MG63 (cell line): ENCODE measurements at regions not wholly inside any gene's neighbourhood (a gene's known extent, or its start where the extent isn't known, plus 50 kb on each side); places are given as distances from the start of the nearest gene placed in this dataset.
"Not testable (repeated sequence)": the region's sequence is repeated elsewhere in the genome, so short reads cannot be mapped to it uniquely, and the experiment has no call there.

Experiments
- DNase-seq: peaks from one replicate; pipeline ENCODE4 v3.0.0-alpha.2; 2020
- H3K27me3 ChIP-seq: fragments of 250-450 bp; sonication (Bioruptor Pico); 2 replicates; pipeline ENCODE4 v1.5.1; 2020; ENCODE audit warnings: mild to moderate bottlenecking, moderate library complexity
- H3K36me3 ChIP-seq: fragments of 250-450 bp; sonication (Bioruptor Pico); 2 replicates; pipeline ENCODE4 v1.5.1; 2020; ENCODE audit warnings: mild to moderate bottlenecking, moderate library complexity
- H3K4me3 ChIP-seq: fragments of 250-450 bp; sonication (Bioruptor Pico); 2 replicates; pipeline ENCODE4 v1.5.1; 2020; ENCODE audit warnings: mild to moderate bottlenecking, moderate library complexity
- H3K9me3 ChIP-seq: fragments of 250-450 bp; sonication (Bioruptor Pico); 2 replicates; pipeline ENCODE4 v1.5.1; 2020; ENCODE audit warnings: mild to moderate bottlenecking, moderate library complexity

DNA sequence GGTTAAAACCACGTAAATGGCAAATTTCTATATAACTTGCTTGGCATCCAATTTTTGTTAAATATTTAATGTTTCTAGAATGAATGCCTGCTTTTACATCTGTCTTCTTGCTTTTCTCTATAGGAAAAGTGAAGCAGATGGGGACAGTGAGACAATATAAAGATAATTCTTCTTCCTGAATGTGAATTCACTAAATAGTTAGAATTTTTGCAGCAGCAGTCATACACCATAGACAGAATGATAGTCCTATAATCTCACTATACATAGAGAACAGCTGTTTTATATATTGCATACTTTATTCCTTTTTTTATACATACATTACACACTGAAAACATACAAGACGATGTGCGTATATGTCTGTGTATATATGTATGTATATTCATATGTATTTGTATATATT, 1127.3 kb downstream of the PCDH9 start:
- Histone ChIP-seq H3K4me3 (no peak overlapping the region), H3K36me3 (no peaks in the 10 kb centered on the region), H3K27me3 (no peaks in the 10 kb centered on the region), H3K9me3 (no peaks in the 10 kb centered on the region)
- DNase-seq, result no peak

- DNase-seq, result no peak
- Histone ChIP-seq H3K36me3 (no peaks in the 10 kb centered on the region), H3K4me3 (no peak overlapping the region), H3K9me3 (0 out of 2 replicates have a peak, but pooled peaks cover 2% of the 10 kb centered on the region), H3K27me3 (no peaks in the 10 kb centered on the region)
Observed at GRCh38 chr13:66099825-66100224, 1130.3 kb downstream of the PCDH9 start.

DNA sequence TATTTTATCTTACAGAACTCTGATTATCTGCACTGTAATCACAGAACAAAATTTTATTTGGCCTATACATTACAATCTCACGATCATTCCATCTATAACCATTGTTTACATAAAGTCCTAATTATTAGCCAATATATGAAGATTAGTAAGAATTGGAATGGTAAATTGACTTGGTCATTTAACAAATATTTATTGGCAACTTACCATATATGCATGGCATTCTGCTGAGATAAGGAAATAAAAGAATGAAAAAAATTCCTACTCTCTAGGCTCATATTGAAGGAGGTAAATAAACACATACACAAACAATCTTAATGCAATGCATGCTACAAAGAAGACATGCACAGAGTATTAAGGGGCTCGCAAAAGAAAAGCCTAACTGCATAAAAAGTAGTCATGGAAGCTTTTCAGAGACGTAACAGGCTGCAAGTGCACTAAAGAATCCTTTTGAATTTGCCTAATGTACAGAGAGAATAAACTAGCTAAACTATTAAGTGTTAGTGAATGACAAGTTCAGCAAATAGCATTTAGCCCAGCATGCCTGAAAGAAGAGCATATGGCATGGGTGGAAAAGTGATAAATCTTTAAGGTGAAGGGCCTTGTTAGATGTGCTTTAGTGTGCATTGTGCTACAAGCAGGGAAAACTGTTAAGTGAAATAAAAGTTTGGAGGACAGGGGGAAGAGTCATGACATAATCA, 1131.1 kb downstream of the PCDH9 start:
- Histone ChIP-seq H3K27me3 (no peaks in the 10 kb centered on the region), H3K36me3 (no peaks in the 10 kb centered on the region), H3K9me3 (0 out of 2 replicates have a peak, but pooled peaks cover 2% of the 10 kb centered on the region), H3K4me3 (no peak overlapping the region)
- no peak for DNase-seq

- no peak for DNase-seq
- Histone ChIP-seq H3K9me3 (no peaks in the 10 kb centered on the region), H3K27me3 (no peaks in the 10 kb centered on the region), H3K36me3 (no peaks in the 10 kb centered on the region), H3K4me3 (no peak overlapping the region)
Observed at GRCh38 chr13:66089711-66090110, 1140.4 kb downstream of the PCDH9 start.

DNA sequence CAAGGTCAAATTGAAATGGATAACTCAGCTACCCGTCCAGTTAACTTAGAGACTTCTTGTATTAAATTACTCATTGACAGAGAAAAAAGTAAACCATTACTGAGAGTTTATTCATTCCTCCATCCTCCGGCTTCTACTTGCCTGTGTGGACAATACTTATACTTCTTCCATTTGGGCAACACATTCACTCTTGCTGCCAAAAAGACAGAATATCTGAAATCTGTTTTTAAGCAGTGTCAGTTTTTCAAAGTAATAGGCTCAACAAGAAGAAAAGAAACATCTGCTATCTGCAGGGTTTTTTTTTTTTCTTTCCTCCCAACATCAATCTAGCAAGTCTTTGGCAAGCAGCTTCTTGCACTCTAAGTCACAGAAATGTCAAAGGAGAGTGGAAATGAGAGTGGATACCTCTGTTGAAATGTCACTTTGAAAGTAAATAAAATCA, 1142.8 kb downstream of the PCDH9 start:
- H3K9me3 ChIP-seq, result no peaks in the 10 kb centered on the region
- H3K4me3 ChIP-seq, result no peak overlapping the region
- DNase-seq, result no peak
- H3K36me3 ChIP-seq, result no peaks in the 10 kb centered on the region
- H3K27me3 ChIP-seq, result no peaks in the 10 kb centered on the region

GRCh38 chr13:66077132-66077689, 1152.9 kb downstream of the PCDH9 start:
- Histone ChIP-seq H3K9me3 (no peaks in the 10 kb centered on the region), H3K27me3 (no peaks in the 10 kb centered on the region; the same call in 1 of the 2 replicates), H3K4me3 (no peak overlapping the region), H3K36me3 (no peaks in the 10 kb centered on the region)
- no peak for DNase-seq

- Histone ChIP-seq H3K36me3 (no peaks in the 10 kb centered on the region), H3K27me3 (no peaks in the 10 kb centered on the region; the same call in 1 of the 2 replicates), H3K4me3 (no peak overlapping the region), H3K9me3 (no peaks in the 10 kb centered on the region)
- no peak for DNase-seq
Observed at GRCh38 chr13:66076417-66076816, 1153.7 kb downstream of the PCDH9 start.

DNA sequence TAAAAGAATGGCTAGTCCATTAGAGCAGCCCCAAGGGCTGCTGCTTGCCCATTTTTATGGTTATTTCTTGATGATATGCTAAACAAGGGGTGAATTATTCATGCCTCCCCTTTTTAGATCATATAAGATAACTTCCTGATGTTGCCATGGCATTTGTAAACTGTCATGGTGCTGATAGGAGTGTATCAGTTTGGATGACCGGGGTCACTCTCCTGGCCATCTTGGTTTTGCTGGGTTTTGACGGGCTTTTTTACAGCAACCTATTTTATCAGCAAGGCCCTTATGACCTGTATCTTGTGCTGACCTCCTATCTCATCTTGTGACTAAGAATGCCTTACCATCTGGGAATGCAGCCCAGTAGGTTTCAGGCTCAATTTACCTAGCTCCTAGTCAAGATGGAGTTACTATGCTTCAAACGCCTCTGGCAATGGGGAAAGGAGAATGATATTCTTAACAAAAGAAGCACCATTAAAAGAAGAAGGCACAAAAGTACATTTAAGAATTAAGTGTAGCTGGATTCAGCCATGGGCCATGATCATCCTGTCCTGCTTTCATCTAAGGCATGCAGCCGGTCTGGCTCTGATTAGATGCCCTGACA, 1156.0 kb downstream of the PCDH9 start:
- H3K9me3 ChIP-seq, result no peaks in the 10 kb centered on the region
- H3K4me3 ChIP-seq, result no peak overlapping the region
- no peaks in the 10 kb centered on the region; the same call in 1 of the 2 replicates for H3K27me3 ChIP-seq
- H3K36me3 ChIP-seq, result no peaks in the 10 kb centered on the region
- DNase-seq, result no peak

DNA sequence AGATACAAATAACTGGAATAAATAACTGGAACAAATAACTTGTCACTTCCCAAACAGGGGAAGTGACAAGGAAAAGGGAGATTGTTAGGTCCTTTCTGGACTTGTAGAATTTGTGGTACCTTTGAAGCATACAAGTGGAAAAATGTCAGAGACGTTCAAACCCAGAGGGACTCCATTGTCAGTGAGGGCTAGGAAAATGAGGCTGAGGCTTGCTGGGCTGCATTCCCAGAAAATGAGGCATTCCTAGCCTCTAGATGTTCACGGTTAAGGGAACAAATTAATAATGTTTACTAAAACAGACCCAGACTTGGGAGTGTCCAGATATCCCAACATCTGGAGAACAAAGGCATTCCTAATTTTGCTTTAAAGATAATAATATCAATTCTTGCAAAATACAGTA, 1158.0 kb downstream of the PCDH9 start:
- H3K4me3 ChIP-seq, H3K27me3 ChIP-seq, H3K36me3 ChIP-seq, DNase-seq, H3K9me3 ChIP-seq: not testable (repeated sequence)

DNA sequence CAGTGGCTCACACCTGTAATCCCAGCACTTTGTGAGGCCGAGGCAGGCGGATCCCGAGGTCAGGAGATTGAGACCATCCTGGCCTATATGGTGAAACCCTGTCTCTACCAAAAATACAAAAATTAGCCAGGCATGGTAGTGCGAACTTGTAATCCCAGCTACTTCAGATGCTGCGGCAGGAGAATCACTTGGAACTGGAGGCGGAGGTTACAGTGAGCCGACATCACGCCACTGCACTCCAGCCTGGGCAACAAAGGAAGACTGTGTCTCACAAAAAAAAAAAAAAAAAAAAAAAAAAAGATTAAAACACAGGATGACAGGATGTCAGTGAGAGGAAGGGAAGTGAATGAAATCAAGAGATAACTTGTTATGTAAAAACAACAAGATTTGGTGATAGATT, 1158.5 kb downstream of the PCDH9 start:
- H3K27me3 ChIP-seq, result no peaks in the 10 kb centered on the region; the same call in 1 of the 2 replicates
- H3K9me3 ChIP-seq, result no peaks in the 10 kb centered on the region
- H3K4me3 ChIP-seq, result no peak overlapping the region
- no peak for DNase-seq
- H3K36me3 ChIP-seq, result no peaks in the 10 kb centered on the region

- H3K9me3 ChIP-seq, result no peaks in the 10 kb centered on the region
- H3K36me3 ChIP-seq, result no peaks in the 10 kb centered on the region
- no peak overlapping the region for H3K4me3 ChIP-seq
- DNase-seq, result no peak
- no peaks in the 10 kb centered on the region; the same call in 1 of the 2 replicates for H3K27me3 ChIP-seq
Observed at GRCh38 chr13:66071029-66071428, 1159.1 kb downstream of the PCDH9 start.

- no peak for DNase-seq
- no peaks in the 10 kb centered on the region; the same call in 1 of the 2 replicates for H3K27me3 ChIP-seq
- no peaks in the 10 kb centered on the region for H3K36me3 ChIP-seq
- no peaks in the 10 kb centered on the region for H3K9me3 ChIP-seq
- no peak overlapping the region for H3K4me3 ChIP-seq
Observed at GRCh38 chr13:66069570-66069969, 1160.6 kb downstream of the PCDH9 start.

GRCh38 chr13:66068683-66069082, 1161.5 kb downstream of the PCDH9 start:
- H3K4me3 ChIP-seq, result no peak overlapping the region
- no peak for DNase-seq
- H3K27me3 ChIP-seq, result no peaks in the 10 kb centered on the region; the same call in 1 of the 2 replicates
- H3K36me3 ChIP-seq, result no peaks in the 10 kb centered on the region
- no peaks in the 10 kb centered on the region for H3K9me3 ChIP-seq

- no peak overlapping the region for H3K4me3 ChIP-seq
- DNase-seq, result no peak
- no peaks in the 10 kb centered on the region for H3K36me3 ChIP-seq
- H3K9me3 ChIP-seq, result no peaks in the 10 kb centered on the region
- no peaks in the 10 kb centered on the region for H3K27me3 ChIP-seq
Observed at GRCh38 chr13:66048888-66049287, 1181.2 kb downstream of the PCDH9 start.

DNA sequence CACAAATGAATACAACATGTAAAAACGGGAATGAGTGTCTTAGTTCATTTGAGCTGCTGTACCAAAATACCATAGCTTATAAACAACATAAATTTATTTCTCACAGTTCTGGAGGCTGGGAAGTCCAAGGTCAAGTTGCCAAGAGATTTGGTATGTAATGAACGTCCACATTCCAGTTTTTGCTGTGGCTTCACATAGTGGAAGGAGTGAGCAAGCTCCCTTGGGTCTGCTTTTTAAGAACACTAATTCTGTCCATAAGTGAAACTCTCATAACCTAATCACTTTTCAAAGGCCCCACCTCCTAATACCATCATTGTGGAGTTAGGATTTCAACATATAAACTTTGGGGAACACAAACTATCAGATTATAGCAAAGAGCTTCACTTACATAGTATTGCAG, 1189.6 kb downstream of the PCDH9 start:
- Histone ChIP-seq H3K4me3 (no peak overlapping the region), H3K36me3 (no peaks in the 10 kb centered on the region)
- DNase-seq, result no peak

GRCh38 chr13:66037096-66037495, 1193.0 kb downstream of the PCDH9 start:
- Histone ChIP-seq H3K36me3 (no peaks in the 10 kb centered on the region), H3K9me3 (no peaks in the 10 kb centered on the region), H3K27me3 (no peaks in the 10 kb centered on the region), H3K4me3 (no peak overlapping the region)
- DNase-seq, result no peak

More for the DNA sequence above, 1189.6 kb downstream of the PCDH9 start:
- Histone ChIP-seq H3K27me3 (no peaks in the 10 kb centered on the region), H3K9me3 (no peaks in the 10 kb centered on the region)

GRCh38 chr13:66036636-66037035, 1193.5 kb downstream of the PCDH9 start:
- no peaks in the 10 kb centered on the region for H3K9me3 ChIP-seq
- DNase-seq, result no peak
- no peaks in the 10 kb centered on the region for H3K27me3 ChIP-seq
- no peaks in the 10 kb centered on the region for H3K36me3 ChIP-seq
- H3K4me3 ChIP-seq, result no peak overlapping the region
